SW480 (cell line): ENCODE measurements at regions not wholly inside any gene's neighbourhood (a gene's known extent, or its start where the extent isn't known, plus 50 kb on each side); places are given as distances from the start of the nearest gene placed in this dataset.

Experiments
- DNase-seq: peaks from one replicate; pipeline ENCODE4 v3.0.0-alpha.2; 2016; ENCODE audit warnings: low spot score

GRCh38 chr4:136088211-136088867, 1444.0 kb downstream of the PCDH18 start:
- DNase-seq: no peak

- DNase-seq: no peak
These were observed 1453.3 kb downstream of the PCDH18 start for GRCh38 chr4:136078976-136079375.

- no peak for DNase-seq
These were observed 1475.5 kb downstream of the PCDH18 start for GRCh38 chr4:136056748-136057147.

- DNase-seq: no peak
These were observed 1476.9 kb downstream of the PCDH18 start for GRCh38 chr4:136055360-136055759.

GRCh38 chr4:136036744-136037143, 1495.5 kb downstream of the PCDH18 start:
- no peak for DNase-seq

- DNase-seq: no peak
These were observed 1499.9 kb downstream of the PCDH18 start for GRCh38 chr4:136032391-136032790.

- no peak for DNase-seq
These were observed 1506.8 kb downstream of the PCDH18 start for GRCh38 chr4:136025540-136025939.

- no peak for DNase-seq
These were observed 1514.7 kb downstream of the PCDH18 start for GRCh38 chr4:136017556-136017955.

- no peak for DNase-seq
These were observed 1520.1 kb downstream of the PCDH18 start for GRCh38 chr4:136012220-136012619.

- no peak for DNase-seq
These were observed 1522.9 kb downstream of the PCDH18 start for GRCh38 chr4:136009258-136009832.

GRCh38 chr4:136007991-136008390, 1524.3 kb downstream of the PCDH18 start:
- DNase-seq: no peak

GRCh38 chr4:136002316-136002715, 1530.0 kb downstream of the PCDH18 start:
- no peak for DNase-seq

- no peak for DNase-seq
These were observed 1530.5 kb downstream of the PCDH18 start for GRCh38 chr4:136001791-136002190.

GRCh38 chr4:136000246-136000645, 1532.0 kb downstream of the PCDH18 start:
- DNase-seq: no peak

GRCh38 chr4:135994360-135994759, 1537.9 kb downstream of the PCDH18 start:
- DNase-seq: no peak

GRCh38 chr4:135976860-135977259, 1555.4 kb downstream of the PCDH18 start:
- DNase-seq: no peak

- no peak for DNase-seq
These were observed 1565.4 kb downstream of the PCDH18 start for GRCh38 chr4:135966936-135967335.

GRCh38 chr4:135963009-135963408, 1569.3 kb downstream of the PCDH18 start:
- DNase-seq: no peak

- DNase-seq: no peak
These were observed 1582.4 kb downstream of the PCDH18 start for GRCh38 chr4:135949931-135950330.

GRCh38 chr4:135948797-135949196, 1583.5 kb downstream of the PCDH18 start:
- DNase-seq: no peak

- DNase-seq: no peak
These were observed 1590.6 kb downstream of the PCDH18 start for GRCh38 chr4:135941671-135942070.

GRCh38 chr4:135934026-135934425, 1598.3 kb downstream of the PCDH18 start:
- DNase-seq: no peak

GRCh38 chr4:135927651-135928050, 1604.6 kb downstream of the PCDH18 start:
- DNase-seq: no peak

GRCh38 chr4:135921081-135921480, 1611.2 kb downstream of the PCDH18 start:
- no peak for DNase-seq
